GM12878 (cell line): ENCODE measurements at regions not wholly inside any gene's neighbourhood (a gene's known extent, or its start where the extent isn't known, plus 50 kb on each side); places are given as distances from the start of the nearest gene placed in this dataset.

Source experiments
- ATAC-seq: fragments of 200-7000 bp; cut with Tn5 transposase; 3 replicates; pipeline ENCODE4 v1.9.1; 2020; ENCODE audit warnings: mild to moderate bottlenecking, moderate library complexity
- BruUV-seq: library from RNA; stranded (reverse); fragments of 400-500 nt; replicated peaks from 2 replicates; lab custom pipeline; 2021; lab: Mats Ljungman, UMichigan
- CTCF ChIA-PET: fragments of 300-600 bp; sonication (Branson Sonifier 250); formaldehyde crosslinking; extraction: SDS; loops from one replicate; lab custom pipeline; 2021; ENCODE audit warnings: inconsistent platforms; lab: Yijun Ruan, JAX
- POLR2A ChIA-PET: fragments of 350-600 bp; formaldehyde crosslinking; extraction: SDS; loops from one replicate; lab custom pipeline; 2021; ENCODE audit warnings: inconsistent platforms; lab: Charles Lee
- RAD21 ChIA-PET: fragments of 300-600 bp; sonication (Branson Sonifier 250); formaldehyde crosslinking; loops from one replicate; lab custom pipeline; 2023; ENCODE audit warnings: antibody characterized with exemption; ENCODE audit not compliant: unreplicated experiment; lab: Charles Lee
- SMC1A ChIA-PET: fragments of 300-600 bp; sonication (Branson Sonifier 250); formaldehyde crosslinking; loops from one replicate; lab custom pipeline; 2023; ENCODE audit not compliant: unreplicated experiment, uncharacterized antibody; lab: Charles Lee
- DNase-seq: peaks from one replicate; pipeline ENCODE4 v3.0.0-alpha.2; 2011; ENCODE audit warnings: low read depth, low spot score
- FAIRE-seq: peaks from 3 replicates; lab custom pipeline; 2011; peaks lifted over from hg19 to GRCh38; lab: Jason Lieb, UNC
- H2AFZ ChIP-seq: 2 replicates; pipeline ENCODE4 v1.6.0; 2011; ENCODE audit warnings: low read depth, low read length, control low read depth; ENCODE audit not compliant: control insufficient read depth
- H3K27ac ChIP-seq: 2 replicates; pipeline ENCODE4 v1.5.1; 2011; ENCODE audit warnings: control low read depth; ENCODE audit not compliant: control insufficient read depth, insufficient read depth
- H3K27me3 ChIP-seq, 2 experiments: replicated peaks in 1 of 2; 2 replicates each; pipeline versions ENCODE4 v1.6.0 to v1.6.1; 2011; ENCODE audit warnings: low read length in 1 of 2; ENCODE audit not compliant: control insufficient read depth in 2 of 2, insufficient read depth in 2 of 2
- H3K36me3 ChIP-seq, 2 experiments: 2 replicates each; pipeline ENCODE4 v1.5.1; 2011; ENCODE audit warnings: low read length in 1 of 2; ENCODE audit not compliant: control insufficient read depth in 2 of 2, insufficient read depth in 2 of 2
- H3K4me1 ChIP-seq: 2 replicates; pipeline ENCODE4 v1.6.1; 2011; ENCODE audit warnings: mild to moderate bottlenecking, low read length, moderate library complexity, mixed read lengths; ENCODE audit not compliant: control insufficient read depth, insufficient read depth
- H3K4me2 ChIP-seq: 2 replicates; pipeline ENCODE4 v1.6.0; 2011; ENCODE audit warnings: control low read depth; ENCODE audit not compliant: control insufficient read depth, insufficient read depth
- H3K4me3 ChIP-seq: fragments of 200-600 bp; sonication (generic); 2 replicates; pipeline ENCODE4 v1.5.1; 2016
- H3K79me2 ChIP-seq: 2 replicates; pipeline ENCODE4 v1.6.0; 2011; ENCODE audit warnings: low read length; ENCODE audit not compliant: control insufficient read depth, insufficient read depth
- H3K9ac ChIP-seq: 2 replicates; pipeline ENCODE4 v1.8.0; 2011; ENCODE audit warnings: low read length, control low read depth, mixed read lengths; ENCODE audit not compliant: control insufficient read depth, insufficient read depth
- H3K9me3 ChIP-seq: replicated peaks from 3 replicates; pipeline ENCODE4 v1.5.1; 2011; ENCODE audit warnings: mild to moderate bottlenecking, low read length; ENCODE audit not compliant: control insufficient read depth, insufficient read depth
- H4K20me1 ChIP-seq: 2 replicates; pipeline ENCODE4 v1.6.0; 2011; ENCODE audit not compliant: control insufficient read depth, insufficient read depth
- ASH2L ChIP-seq: fragments of 300-600, 200-600 bp; sonication (generic); IDR thresholded peaks from 2 replicates; pipeline ENCODE4 v1.6.1; 2017; ENCODE audit warnings: low read depth, mild to moderate bottlenecking, borderline replicate concordance
- FOXM1 ChIP-seq: IDR thresholded peaks from 2 replicates; pipeline ENCODE4 v1.6.1; 2012; ENCODE audit warnings: low read depth, mild to moderate bottlenecking, inconsistent platforms, low read length, moderate library complexity
- IKZF2 ChIP-seq, 2 experiments: fragments of 450-650 bp; IDR thresholded peaks; 2 replicates each; pipeline ENCODE4 v1.6.1; 2017; ENCODE audit warnings: mild to moderate bottlenecking in 2 of 2, moderate library complexity in 2 of 2
- IRF4 ChIP-seq: IDR thresholded peaks from 2 replicates; pipeline ENCODE4 v1.6.1; 2011; ENCODE audit warnings: low read depth, low read length
- KAT2A ChIP-seq: conservative IDR thresholded peaks from 2 replicates; pipeline ENCODE4 v1.6.1; 2011; ENCODE audit warnings: low read depth, low read length; ENCODE audit not compliant: control insufficient read depth
- NBN ChIP-seq: fragments of 450-650 bp; IDR thresholded peaks from 2 replicates; pipeline ENCODE4 v1.6.1; 2016
- RB1 ChIP-seq: fragments of 450-650 bp; formaldehyde crosslinking; IDR thresholded peaks from 2 replicates; pipeline ENCODE4 v1.6.1; 2017; ENCODE audit warnings: mild to moderate bottlenecking, borderline replicate concordance
- WGBS: methylation state at CpG from one replicate; pipeline ENCODE4 v1.1.6; 2016; ENCODE audit warnings: low lambda C conversion rate; ENCODE audit not compliant: insufficient replicate concordance, insufficient coverage; ENCODE audit errors: missing lambda C conversion rate; 5-methylcytosine and 5-hydroxymethylcytosine counted together
- in situ Hi-C: fragments of 300-500 bp; cut with MboI; formaldehyde crosslinking; loops from 9 replicates; pipeline ENCODE4 v1.14.3; 2018; ENCODE audit warnings: mixed read lengths
- intact Hi-C: fragments of 100-400 bp; cut with micrococcal nuclease; formaldehyde crosslinking; loops from one replicate; pipeline ENCODE4 v1.14.2; 2022; ENCODE audit not compliant: unreplicated experiment
- TF ChIP-seq, protein P1 (sequence below): fragments of 450-650 bp; formaldehyde crosslinking; IDR thresholded peaks from 2 replicates; pipeline ENCODE4 v1.4.0; 2022; ENCODE audit warnings: mild to moderate bottlenecking, moderate library complexity
- TF ChIP-seq, protein P2 (sequence below): fragments of 450-650 bp; formaldehyde crosslinking; IDR thresholded peaks from 2 replicates; pipeline ENCODE4 v1.5.0; 2022; ENCODE audit warnings: mild to moderate bottlenecking, missing genetic modification characterization
- TF ChIP-seq, protein P3 (sequence below): IDR thresholded peaks from 2 replicates; pipeline ENCODE4 v1.6.1; 2011; ENCODE audit warnings: borderline replicate concordance, low read depth, mild to moderate bottlenecking, moderate library complexity, mixed read lengths, low read length; ENCODE audit not compliant: insufficient read depth; ENCODE audit errors: extremely low read length

DNA sequence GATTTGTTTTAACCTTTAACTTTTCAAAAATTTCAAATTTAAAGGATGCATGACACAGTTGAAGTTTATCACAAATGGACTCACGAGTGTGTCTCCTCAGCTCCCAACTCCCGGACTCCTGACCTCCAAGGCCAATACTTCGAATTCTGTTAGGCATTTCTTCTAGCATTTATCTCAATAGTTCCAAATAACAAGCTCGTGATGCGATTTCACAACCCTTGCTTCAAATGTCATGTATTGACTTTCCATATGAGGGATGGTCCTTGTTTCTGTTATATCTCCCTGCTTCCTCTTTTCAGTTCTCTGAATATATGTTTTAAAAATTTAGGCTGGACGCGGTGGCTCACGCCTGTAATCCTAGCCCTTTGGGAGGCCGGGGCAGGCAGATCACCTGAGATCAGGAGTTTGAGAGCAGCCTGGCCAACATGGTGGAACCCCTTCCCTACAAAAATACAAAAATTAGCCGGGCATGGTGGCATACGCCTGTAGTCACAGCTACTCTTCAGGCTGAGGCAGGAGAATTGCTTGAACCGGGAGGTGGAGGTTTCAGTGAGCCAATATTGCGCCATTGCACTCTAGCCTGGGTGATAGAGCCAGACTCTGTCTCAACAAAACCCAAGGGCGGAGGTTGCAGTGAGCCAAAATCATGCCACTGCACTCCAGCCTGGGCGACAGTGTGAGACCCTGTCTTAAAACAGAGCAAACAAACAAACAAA, 52.0 kb upstream of the TINAGL1 start:
- DNase-seq (no peak), ATAC-seq (no peak)
- Histone ChIP-seq H3K9me3 (no peaks in the 10 kb centered on the region), H4K20me1 (no peaks in the 10 kb centered on the region), H3K79me2 (no peaks in the 10 kb centered on the region), H2AFZ (no peak overlapping the region), H3K27ac (no peak overlapping the region), H3K4me2 (no peak overlapping the region), H3K27me3 (no peaks in the 10 kb centered on the region), H3K9ac (no peak overlapping the region), H3K4me3 (no peak overlapping the region)
- intact Hi-C loops = no loop called here
- POLR2A ChIA-PET = interaction anchor here (0.7 to 3.2 kb wide), 7 partner anchors 9 to 42 kb away, joined by 3 to 16 read pairs (median 5); no protein-coding TSS in a partner anchor
- in situ Hi-C loops = no loop called here
- RAD21 ChIA-PET = interaction anchor here (0.7 to 4.3 kb wide), 3 partner anchors 16 to 41 kb away, joined by 4 to 41 read pairs (median 12); no protein-coding TSS in a partner anchor
- 64% methylated on average over 14 of the region's 15 CpGs for WGBS
- SMC1A ChIA-PET = interaction anchor here (0.8 to 2.5 kb wide), 13 partner anchors 9 to 61 kb away, joined by 3 to 16 read pairs (median 5); no protein-coding TSS in a partner anchor
- TF ChIP-seq KAT2A (no peak), IKZF2 (IDR thresholded peaks at IDR 0.05) (no peak), ASH2L (no peak), RB1 (no peak), IRF4 (no peak), NBN (no peak), FOXM1 (no peak)
- TF ChIP-seq, protein P1, sequence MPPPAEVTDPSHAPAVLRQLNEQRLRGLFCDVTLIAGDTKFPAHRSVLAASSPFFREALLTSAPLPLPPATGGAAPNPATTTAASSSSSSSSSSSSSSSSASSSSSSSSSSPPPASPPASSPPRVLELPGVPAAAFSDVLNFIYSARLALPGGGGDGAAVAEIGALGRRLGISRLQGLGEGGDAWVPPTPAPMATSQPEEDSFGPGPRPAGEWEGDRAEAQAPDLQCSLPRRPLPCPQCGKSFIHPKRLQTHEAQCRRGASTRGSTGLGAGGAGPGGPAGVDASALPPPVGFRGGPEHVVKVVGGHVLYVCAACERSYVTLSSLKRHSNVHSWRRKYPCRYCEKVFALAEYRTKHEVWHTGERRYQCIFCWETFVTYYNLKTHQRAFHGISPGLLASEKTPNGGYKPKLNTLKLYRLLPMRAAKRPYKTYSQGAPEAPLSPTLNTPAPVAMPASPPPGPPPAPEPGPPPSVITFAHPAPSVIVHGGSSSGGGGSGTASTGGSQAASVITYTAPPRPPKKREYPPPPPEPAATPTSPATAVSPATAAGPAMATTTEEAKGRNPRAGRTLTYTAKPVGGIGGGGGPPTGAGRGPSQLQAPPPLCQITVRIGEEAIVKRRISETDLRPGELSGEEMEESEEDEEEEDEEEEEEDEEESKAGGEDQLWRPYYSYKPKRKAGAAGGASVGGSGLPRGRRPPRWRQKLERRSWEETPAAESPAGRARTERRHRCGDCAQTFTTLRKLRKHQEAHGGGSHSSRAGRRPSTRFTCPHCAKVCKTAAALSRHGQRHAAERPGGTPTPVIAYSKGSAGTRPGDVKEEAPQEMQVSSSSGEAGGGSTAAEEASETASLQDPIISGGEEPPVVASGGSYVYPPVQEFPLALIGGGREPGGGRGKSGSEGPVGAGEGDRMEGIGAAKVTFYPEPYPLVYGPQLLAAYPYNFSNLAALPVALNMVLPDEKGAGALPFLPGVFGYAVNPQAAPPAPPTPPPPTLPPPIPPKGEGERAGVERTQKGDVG (CRISPR knock-in tag) = no peak
- TF ChIP-seq, protein P2, sequence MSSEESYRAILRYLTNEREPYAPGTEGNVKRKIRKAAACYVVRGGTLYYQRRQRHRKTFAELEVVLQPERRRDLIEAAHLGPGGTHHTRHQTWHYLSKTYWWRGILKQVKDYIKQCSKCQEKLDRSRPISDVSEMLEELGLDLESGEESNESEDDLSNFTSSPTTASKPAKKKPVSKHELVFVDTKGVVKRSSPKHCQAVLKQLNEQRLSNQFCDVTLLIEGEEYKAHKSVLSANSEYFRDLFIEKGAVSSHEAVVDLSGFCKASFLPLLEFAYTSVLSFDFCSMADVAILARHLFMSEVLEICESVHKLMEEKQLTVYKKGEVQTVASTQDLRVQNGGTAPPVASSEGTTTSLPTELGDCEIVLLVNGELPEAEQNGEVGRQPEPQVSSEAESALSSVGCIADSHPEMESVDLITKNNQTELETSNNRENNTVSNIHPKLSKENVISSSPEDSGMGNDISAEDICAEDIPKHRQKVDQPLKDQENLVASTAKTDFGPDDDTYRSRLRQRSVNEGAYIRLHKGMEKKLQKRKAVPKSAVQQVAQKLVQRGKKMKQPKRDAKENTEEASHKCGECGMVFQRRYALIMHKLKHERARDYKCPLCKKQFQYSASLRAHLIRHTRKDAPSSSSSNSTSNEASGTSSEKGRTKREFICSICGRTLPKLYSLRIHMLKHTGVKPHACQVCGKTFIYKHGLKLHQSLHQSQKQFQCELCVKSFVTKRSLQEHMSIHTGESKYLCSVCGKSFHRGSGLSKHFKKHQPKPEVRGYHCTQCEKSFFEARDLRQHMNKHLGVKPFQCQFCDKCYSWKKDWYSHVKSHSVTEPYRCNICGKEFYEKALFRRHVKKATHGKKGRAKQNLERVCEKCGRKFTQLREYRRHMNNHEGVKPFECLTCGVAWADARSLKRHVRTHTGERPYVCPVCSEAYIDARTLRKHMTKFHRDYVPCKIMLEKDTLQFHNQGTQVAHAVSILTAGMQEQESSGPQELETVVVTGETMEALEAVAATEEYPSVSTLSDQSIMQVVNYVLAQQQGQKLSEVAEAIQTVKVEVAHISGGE (CRISPR knock-in tag) = no peak
- TF ChIP-seq, protein P3, sequence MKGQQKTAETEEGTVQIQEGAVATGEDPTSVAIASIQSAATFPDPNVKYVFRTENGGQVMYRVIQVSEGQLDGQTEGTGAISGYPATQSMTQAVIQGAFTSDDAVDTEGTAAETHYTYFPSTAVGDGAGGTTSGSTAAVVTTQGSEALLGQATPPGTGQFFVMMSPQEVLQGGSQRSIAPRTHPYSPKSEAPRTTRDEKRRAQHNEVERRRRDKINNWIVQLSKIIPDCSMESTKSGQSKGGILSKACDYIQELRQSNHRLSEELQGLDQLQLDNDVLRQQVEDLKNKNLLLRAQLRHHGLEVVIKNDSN = no peak
- TF ChIP-seq, all 136 proteins: peak for 0
- no TSS peak for BruUV-seq
- Histone ChIP-seq H3K36me3 (no peaks in the 10 kb centered on the region), H3K4me1 (no peaks in the 10 kb centered on the region)
- FAIRE-seq = no peak
- CTCF ChIA-PET = interaction anchor here (0.6 to 3.6 kb wide), 14 partner anchors 9 to 130 kb away, joined by 3 to 17 read pairs (median 4); no protein-coding TSS in a partner anchor
